BJ (cell line): ENCODE measurements at regions not wholly inside any gene's neighbourhood (a gene's known extent, or its start where the extent isn't known, plus 50 kb on each side); places are given as distances from the start of the nearest gene placed in this dataset.

Experiments
- CTCF ChIA-PET: fragments of 350-600 bp; formaldehyde crosslinking; extraction: SDS; loops from one replicate; lab custom pipeline; 2021; ENCODE audit warnings: antibody characterized with exemption, inconsistent platforms; lab: Yijun Ruan, JAX
- POLR2A ChIA-PET: fragments of 300-600 bp; sonication (Branson Sonifier 250); formaldehyde crosslinking; extraction: SDS; loops from one replicate; lab custom pipeline; 2021; ENCODE audit warnings: antibody characterized with exemption; lab: Charles Lee
- DNase-seq: peaks from one replicate; pipeline ENCODE4 v3.0.0-alpha.2; 2011; ENCODE audit warnings: low read depth
- H3K27me3 ChIP-seq: 2 replicates; pipeline ENCODE4 v1.6.0; 2011; ENCODE audit warnings: low read length; ENCODE audit not compliant: control insufficient read depth, insufficient read depth
- H3K36me3 ChIP-seq: 2 replicates; pipeline ENCODE4 v1.5.1; 2011; ENCODE audit warnings: low read length; ENCODE audit not compliant: control insufficient read depth, insufficient read depth
- H3K4me3 ChIP-seq: 2 replicates; pipeline ENCODE4 v1.5.1; 2011; ENCODE audit warnings: low read depth, mild to moderate bottlenecking, control low read depth, low read length
- TF ChIP-seq, protein P1 (sequence below): IDR thresholded peaks from 2 replicates; pipeline ENCODE4 v1.5.1; 2011; ENCODE audit warnings: low read depth, mild to moderate bottlenecking, control low read depth, inconsistent platforms, low read length, moderate library complexity; ENCODE audit not compliant: insufficient read depth

DNA sequence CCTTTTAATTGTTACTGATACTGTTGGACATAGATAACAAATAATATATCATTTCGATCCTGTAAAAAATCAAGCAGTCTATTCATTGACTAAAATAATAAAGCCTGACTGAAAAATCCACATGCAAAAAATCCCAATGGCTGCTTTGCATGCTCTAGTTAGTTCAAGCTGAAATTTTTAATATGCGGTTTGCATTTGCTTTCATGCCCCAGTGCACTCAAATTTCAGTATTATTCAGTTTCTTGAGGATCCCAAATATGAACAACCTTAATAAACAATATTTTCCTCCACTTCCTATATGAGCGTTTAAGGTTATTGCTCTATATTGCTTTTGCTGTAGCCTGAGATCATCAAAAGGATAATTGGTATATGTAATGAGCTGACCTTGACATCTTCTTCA is 75.1 kb upstream of the DPH5 start:
- Histone ChIP-seq H3K27me3 (no peaks in the 10 kb centered on the region), H3K4me3 (no peak overlapping the region), H3K36me3 (no peaks in the 10 kb centered on the region)
- ChIA-PET POLR2A (no interaction called here), CTCF (no interaction called here)
- no peak for DNase-seq
- TF ChIP-seq, protein P1, sequence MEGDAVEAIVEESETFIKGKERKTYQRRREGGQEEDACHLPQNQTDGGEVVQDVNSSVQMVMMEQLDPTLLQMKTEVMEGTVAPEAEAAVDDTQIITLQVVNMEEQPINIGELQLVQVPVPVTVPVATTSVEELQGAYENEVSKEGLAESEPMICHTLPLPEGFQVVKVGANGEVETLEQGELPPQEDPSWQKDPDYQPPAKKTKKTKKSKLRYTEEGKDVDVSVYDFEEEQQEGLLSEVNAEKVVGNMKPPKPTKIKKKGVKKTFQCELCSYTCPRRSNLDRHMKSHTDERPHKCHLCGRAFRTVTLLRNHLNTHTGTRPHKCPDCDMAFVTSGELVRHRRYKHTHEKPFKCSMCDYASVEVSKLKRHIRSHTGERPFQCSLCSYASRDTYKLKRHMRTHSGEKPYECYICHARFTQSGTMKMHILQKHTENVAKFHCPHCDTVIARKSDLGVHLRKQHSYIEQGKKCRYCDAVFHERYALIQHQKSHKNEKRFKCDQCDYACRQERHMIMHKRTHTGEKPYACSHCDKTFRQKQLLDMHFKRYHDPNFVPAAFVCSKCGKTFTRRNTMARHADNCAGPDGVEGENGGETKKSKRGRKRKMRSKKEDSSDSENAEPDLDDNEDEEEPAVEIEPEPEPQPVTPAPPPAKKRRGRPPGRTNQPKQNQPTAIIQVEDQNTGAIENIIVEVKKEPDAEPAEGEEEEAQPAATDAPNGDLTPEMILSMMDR = no peak

DNA sequence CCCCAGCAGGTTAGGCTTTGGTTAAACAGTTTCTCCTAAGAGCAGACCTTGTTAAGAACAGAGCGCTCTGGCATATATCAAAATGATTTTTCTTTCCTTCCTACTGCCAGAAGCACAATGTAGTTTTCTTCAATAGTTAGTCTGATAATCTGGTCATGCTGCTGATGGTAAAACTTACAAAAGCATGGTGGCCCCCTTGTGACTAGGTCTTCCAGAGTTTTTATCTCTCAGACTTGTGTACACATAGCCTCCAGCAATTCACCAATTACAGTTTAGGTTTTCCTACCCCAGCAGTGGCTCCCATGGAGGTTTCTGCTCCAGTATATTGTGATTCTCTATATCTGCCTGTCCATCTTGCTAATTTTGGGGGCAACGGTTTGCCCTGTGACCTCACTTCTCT is 73.3 kb upstream of the DPH5 start:
- POLR2A ChIA-PET = no interaction called here
- no peak for DNase-seq
- no peaks in the 10 kb centered on the region for H3K36me3 ChIP-seq
- H3K4me3 ChIP-seq = no peak overlapping the region
- TF ChIP-seq, protein P1 = no peak
- no peaks in the 10 kb centered on the region for H3K27me3 ChIP-seq
- CTCF ChIA-PET = interaction anchor here (0.7 kb wide), 1 partner anchor 141 kb away, joined by 3 read pairs; no protein-coding TSS in a partner anchor

DNA sequence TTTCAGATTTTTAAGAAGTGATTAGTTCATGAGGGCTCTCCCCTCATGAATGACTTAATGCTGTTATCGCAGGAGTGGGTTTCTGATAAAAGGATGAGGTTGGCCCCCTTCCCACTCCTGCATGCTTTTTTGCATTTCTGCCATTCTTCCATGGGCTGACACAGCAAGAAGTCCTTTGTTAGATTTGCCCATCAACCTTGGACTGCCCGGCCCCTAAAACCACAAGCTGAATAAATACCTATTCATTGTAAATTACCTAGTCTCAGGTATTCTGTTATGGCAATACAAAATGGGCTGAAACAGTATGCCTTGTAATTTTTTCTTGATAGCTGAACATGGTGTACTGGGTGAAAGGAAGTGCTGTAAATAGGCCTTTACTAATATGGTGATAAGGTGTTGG is 72.7 kb upstream of the DPH5 start:
- CTCF ChIA-PET = no interaction called here
- no peak overlapping the region for H3K4me3 ChIP-seq

DNA sequence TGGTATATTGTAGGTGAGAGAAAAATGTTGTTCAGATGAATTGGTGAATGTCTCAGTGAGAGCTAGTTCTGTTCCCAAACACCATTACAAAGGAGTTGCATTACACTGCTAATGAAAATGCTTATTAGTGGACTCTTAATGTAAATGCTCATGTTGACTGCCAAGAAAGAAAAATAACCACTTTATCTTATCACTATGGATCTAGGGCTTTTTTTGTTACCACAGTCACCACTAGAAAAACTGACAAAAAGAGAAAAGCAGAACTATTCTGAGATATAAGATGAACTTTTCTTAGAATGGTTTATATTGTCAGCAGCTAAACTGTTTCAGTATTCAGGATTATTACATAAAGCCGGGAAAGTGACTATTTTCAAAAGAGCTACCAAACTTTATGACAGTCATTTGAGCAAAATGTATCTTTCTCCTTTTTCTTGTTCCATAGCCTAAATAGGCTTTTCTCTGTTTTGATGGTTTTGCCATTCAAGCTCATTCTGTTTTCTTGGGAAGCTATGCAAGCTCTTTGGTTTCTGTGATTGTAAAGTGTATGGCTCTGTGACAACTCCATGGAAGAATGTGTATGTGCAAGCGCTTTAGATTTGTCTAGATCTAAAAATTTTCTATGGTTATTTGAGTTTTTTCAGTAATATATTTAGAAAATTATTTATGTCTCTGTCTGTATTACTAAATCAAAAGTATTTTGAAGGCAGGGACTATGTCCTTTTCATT is 64.2 kb upstream of the DPH5 start:
- Histone ChIP-seq H3K36me3 (no peaks in the 10 kb centered on the region), H3K4me3 (no peak overlapping the region), H3K27me3 (no peaks in the 10 kb centered on the region)
- POLR2A ChIA-PET = no interaction called here
- TF ChIP-seq, protein P1 = no peak
- CTCF ChIA-PET = interaction anchor here (0.7 to 1.2 kb wide), 2 partner anchors 15 to 21 kb away, joined by 3 read pairs; no protein-coding TSS in a partner anchor
- DNase-seq = no peak

More for the DNA sequence above, 72.7 kb upstream of the DPH5 start:
- POLR2A ChIA-PET = no interaction called here
- DNase-seq = no peak
- TF ChIP-seq, protein P1 = no peak
- no peaks in the 10 kb centered on the region for H3K36me3 ChIP-seq
- no peaks in the 10 kb centered on the region for H3K27me3 ChIP-seq

DNA sequence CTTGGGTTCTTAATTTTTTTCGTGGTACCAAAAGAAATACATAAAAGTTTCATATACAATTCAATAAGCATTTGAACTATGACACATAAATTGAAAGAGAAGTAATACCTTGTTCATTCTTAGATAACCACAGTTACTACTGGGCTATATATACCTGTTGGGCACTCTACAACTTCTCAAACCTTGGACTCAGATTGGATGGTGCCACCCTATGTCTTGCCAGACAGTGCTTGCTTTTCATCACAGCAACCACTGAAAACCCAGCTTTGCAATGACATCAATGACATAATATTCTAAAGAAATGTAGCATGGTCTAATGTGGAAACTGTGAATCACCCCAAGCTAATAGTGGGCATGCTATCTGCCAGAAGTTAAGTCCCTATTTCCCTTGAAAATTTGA is 62.8 kb upstream of the DPH5 start:
- no peaks in the 10 kb centered on the region for H3K27me3 ChIP-seq
- no peaks in the 10 kb centered on the region for H3K36me3 ChIP-seq
- DNase-seq = no peak
- H3K4me3 ChIP-seq = no peak overlapping the region
- CTCF ChIA-PET = no interaction called here
- POLR2A ChIA-PET = no interaction called here
- TF ChIP-seq, protein P1 = no peak
